ENCODE measurements at regions not wholly inside any gene's neighbourhood (a gene's known extent, or its start where the extent isn't known, plus 50 kb on each side); places are given as distances from the start of the nearest gene placed in this dataset.
A peak's percentile ranks its signal among the peaks of the same experiment; 100 is the strongest.

DNA sequence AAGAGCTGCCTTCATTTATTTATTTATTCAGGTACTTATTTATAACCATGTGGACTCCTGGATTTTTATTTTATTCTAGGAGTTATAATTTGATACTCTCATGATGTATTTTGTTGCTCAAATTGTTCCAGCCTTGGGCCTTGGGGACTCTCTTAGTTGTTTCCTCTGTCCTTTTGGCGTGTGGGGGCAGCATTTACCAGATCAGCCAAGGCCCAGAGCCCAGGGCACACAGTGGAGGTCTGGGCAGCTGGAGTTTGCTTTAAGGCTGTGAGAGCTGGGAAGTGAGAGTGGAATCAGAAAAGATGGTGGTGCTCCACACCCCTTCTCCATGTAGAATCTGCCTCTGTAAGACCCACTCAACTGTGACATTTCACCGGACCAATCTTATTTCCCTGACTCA lies 398.9 kb downstream of the RPS24 start:
- TF ChIP-seq, protein P1, sequence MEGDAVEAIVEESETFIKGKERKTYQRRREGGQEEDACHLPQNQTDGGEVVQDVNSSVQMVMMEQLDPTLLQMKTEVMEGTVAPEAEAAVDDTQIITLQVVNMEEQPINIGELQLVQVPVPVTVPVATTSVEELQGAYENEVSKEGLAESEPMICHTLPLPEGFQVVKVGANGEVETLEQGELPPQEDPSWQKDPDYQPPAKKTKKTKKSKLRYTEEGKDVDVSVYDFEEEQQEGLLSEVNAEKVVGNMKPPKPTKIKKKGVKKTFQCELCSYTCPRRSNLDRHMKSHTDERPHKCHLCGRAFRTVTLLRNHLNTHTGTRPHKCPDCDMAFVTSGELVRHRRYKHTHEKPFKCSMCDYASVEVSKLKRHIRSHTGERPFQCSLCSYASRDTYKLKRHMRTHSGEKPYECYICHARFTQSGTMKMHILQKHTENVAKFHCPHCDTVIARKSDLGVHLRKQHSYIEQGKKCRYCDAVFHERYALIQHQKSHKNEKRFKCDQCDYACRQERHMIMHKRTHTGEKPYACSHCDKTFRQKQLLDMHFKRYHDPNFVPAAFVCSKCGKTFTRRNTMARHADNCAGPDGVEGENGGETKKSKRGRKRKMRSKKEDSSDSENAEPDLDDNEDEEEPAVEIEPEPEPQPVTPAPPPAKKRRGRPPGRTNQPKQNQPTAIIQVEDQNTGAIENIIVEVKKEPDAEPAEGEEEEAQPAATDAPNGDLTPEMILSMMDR (IDR thresholded peaks at IDR 0.05): peak in 2 of 5 experiments; percentile 5 to 20
- TF ChIP-seq POLR2A (IDR thresholded peaks at IDR 0.05): no peak

Measured in tibial nerve (tissue), 3 donors.